ENCODE measurements at regions not wholly inside any gene's neighbourhood (a gene's known extent, or its start where the extent isn't known, plus 50 kb on each side); places are given as distances from the start of the nearest gene placed in this dataset.

DNA sequence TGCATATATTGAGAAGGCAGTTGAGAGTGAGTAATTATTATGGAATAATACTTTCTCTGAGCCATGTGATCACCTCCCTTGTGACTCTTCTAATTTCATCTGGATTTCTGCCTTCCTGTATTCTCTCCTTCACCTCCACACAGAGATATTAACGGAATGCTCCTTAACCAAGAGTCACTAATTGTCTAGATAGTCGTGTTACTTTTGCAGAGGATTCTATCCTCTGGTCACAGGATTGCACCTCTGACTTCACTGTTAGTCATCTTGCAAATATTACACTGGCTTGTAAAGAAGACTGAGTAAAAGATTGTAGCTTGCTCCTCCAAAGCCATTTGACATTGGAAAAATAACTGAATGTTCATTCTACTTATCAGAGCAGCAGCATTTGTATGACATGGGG, 160.9 kb downstream of the SH2D1A start:
- DNase-seq (ENCODE audit: extremely low spot score, unreplicated experiment), result no peak
- Mint-ChIP-seq H3K27me3 (ENCODE audit: unreplicated experiment) (no peaks in the 10 kb centered on the region), H3K4me1 (ENCODE audit: unreplicated experiment) (peaks cover 10% of the 10 kb centered on the region), H3K4me3 (ENCODE audit: unreplicated experiment) (no peak overlapping the region), H3K36me3 (ENCODE audit: unreplicated experiment) (no peaks in the 10 kb centered on the region), H3K9me3 (ENCODE audit: unreplicated experiment) (no peaks in the 10 kb centered on the region), H3K27ac (ENCODE audit: unreplicated experiment) (no peak overlapping the region)
- TF ChIP-seq, protein P1, sequence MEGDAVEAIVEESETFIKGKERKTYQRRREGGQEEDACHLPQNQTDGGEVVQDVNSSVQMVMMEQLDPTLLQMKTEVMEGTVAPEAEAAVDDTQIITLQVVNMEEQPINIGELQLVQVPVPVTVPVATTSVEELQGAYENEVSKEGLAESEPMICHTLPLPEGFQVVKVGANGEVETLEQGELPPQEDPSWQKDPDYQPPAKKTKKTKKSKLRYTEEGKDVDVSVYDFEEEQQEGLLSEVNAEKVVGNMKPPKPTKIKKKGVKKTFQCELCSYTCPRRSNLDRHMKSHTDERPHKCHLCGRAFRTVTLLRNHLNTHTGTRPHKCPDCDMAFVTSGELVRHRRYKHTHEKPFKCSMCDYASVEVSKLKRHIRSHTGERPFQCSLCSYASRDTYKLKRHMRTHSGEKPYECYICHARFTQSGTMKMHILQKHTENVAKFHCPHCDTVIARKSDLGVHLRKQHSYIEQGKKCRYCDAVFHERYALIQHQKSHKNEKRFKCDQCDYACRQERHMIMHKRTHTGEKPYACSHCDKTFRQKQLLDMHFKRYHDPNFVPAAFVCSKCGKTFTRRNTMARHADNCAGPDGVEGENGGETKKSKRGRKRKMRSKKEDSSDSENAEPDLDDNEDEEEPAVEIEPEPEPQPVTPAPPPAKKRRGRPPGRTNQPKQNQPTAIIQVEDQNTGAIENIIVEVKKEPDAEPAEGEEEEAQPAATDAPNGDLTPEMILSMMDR (IDR thresholded peaks at IDR 0.05), result no peak

DNA sequence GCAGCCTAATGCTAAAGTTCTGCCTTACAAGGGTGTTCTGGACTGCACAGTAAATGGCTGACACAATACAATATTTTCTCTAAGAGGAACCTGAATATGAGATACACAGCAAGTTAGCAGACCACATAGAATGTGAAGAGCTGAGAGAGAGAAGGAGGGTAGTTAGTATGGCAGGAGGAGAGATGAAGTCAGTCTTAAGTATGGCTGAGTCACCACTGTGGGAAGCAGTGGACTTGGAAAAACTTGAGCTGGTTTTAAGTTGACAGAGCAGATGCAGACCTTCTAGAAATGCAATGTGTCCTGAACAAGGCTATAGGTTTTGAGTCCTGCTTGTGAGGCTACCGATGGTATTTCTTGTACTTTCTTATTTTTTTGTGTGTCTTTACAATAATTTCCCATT, 172.5 kb downstream of the SH2D1A start:
- no peaks in the 10 kb centered on the region for H3K27me3 Mint-ChIP-seq (ENCODE audit: unreplicated experiment)
- H3K4me3 Mint-ChIP-seq (ENCODE audit: unreplicated experiment), result no peak overlapping the region
- peaks cover 1% of the 10 kb centered on the region for H3K4me1 Mint-ChIP-seq (ENCODE audit: unreplicated experiment)
- DNase-seq (ENCODE audit: extremely low spot score, unreplicated experiment), result no peak
- H3K36me3 Mint-ChIP-seq (ENCODE audit: unreplicated experiment), result no peaks in the 10 kb centered on the region
- H3K27ac Mint-ChIP-seq (ENCODE audit: unreplicated experiment), result no peak overlapping the region
- TF ChIP-seq, protein P1 (IDR thresholded peaks at IDR 0.05), result no peak
- H3K9me3 Mint-ChIP-seq (ENCODE audit: unreplicated experiment), result peaks cover 16% of the 10 kb centered on the region

DNA sequence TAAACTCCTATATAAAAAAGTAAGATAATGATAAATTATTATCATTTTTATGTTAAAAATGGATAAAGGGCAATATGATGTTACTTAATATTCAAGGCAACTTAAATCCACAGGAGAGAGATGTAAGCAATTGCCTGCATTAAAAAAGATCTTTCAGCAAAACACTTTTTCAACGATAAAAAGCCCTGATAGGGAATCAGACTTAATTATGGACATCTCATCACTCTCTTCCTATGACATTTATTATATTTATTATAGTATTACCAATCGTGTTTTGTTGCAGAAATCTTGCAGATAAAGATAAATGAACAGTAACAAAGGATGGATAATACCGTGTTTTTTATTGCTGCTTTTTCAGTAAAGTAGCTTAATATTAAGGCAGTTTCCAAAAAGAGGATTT, 178.5 kb downstream of the SH2D1A start:
- no peak for DNase-seq (ENCODE audit: extremely low spot score, unreplicated experiment)
- Mint-ChIP-seq H3K4me3 (ENCODE audit: unreplicated experiment) (no peak overlapping the region), H3K36me3 (ENCODE audit: unreplicated experiment) (no peaks in the 10 kb centered on the region), H3K27me3 (ENCODE audit: unreplicated experiment) (peaks cover 2% of the 10 kb centered on the region), H3K9me3 (ENCODE audit: unreplicated experiment) (peaks cover 3% of the 10 kb centered on the region), H3K27ac (ENCODE audit: unreplicated experiment) (no peak overlapping the region), H3K4me1 (ENCODE audit: unreplicated experiment) (no peaks in the 10 kb centered on the region)
- TF ChIP-seq, protein P1 (IDR thresholded peaks at IDR 0.05), result no peak

DNA sequence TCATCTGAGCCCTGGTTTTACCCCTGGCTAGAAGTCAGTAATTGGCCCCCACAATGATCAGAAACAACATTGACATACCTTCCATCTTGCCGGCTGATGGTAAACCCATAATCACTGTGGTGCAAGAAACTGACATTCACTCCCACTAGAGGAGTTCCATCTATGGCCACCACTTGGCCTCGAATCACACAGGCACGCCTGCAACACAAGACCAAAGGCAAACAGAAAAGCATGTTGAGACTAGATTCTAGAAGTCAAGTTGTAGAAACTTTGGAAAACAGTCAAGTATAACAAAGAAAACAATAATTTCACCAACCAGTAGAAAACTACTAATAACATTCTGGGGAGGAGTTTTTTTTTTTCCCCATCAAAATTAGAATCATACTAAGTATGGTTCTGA, 183.4 kb downstream of the SH2D1A start:
- H3K36me3 Mint-ChIP-seq (ENCODE audit: unreplicated experiment), result no peaks in the 10 kb centered on the region
- H3K9me3 Mint-ChIP-seq (ENCODE audit: unreplicated experiment), result peaks cover 4% of the 10 kb centered on the region
- H3K4me1 Mint-ChIP-seq (ENCODE audit: unreplicated experiment), result no peaks in the 10 kb centered on the region
- no peak overlapping the region for H3K4me3 Mint-ChIP-seq (ENCODE audit: unreplicated experiment)
- no peak for DNase-seq (ENCODE audit: extremely low spot score, unreplicated experiment)
- TF ChIP-seq, protein P1 (IDR thresholded peaks at IDR 0.05), result no peak
- H3K27ac Mint-ChIP-seq (ENCODE audit: unreplicated experiment), result no peak overlapping the region
- peaks cover 2% of the 10 kb centered on the region for H3K27me3 Mint-ChIP-seq (ENCODE audit: unreplicated experiment)

GRCh38 chrX:124530803-124531202, 184.4 kb downstream of the SH2D1A start:
- no peak overlapping the region for H3K27ac Mint-ChIP-seq (ENCODE audit: unreplicated experiment)
- H3K4me3 Mint-ChIP-seq (ENCODE audit: unreplicated experiment), result no peak overlapping the region
- DNase-seq (ENCODE audit: extremely low spot score, unreplicated experiment), result no peak
- peaks cover 4% of the 10 kb centered on the region for H3K9me3 Mint-ChIP-seq (ENCODE audit: unreplicated experiment)
- H3K4me1 Mint-ChIP-seq (ENCODE audit: unreplicated experiment), result no peaks in the 10 kb centered on the region
- TF ChIP-seq, protein P1 (IDR thresholded peaks at IDR 0.05), result no peak
- no peaks in the 10 kb centered on the region for H3K36me3 Mint-ChIP-seq (ENCODE audit: unreplicated experiment)
- peaks cover 2% of the 10 kb centered on the region for H3K27me3 Mint-ChIP-seq (ENCODE audit: unreplicated experiment)

All from osteocyte (in vitro differentiated cells).